NB4 (cell line): ENCODE measurements at regions not wholly inside any gene's neighbourhood (a gene's known extent, or its start where the extent isn't known, plus 50 kb on each side); places are given as distances from the start of the nearest gene placed in this dataset.

ENCODE experiments used
- MYC ChIP-seq: IDR thresholded peaks from 2 replicates; pipeline ENCODE4 v1.6.1; 2011; ENCODE audit warnings: low read depth, low read length
- TF ChIP-seq, protein P1 (sequence below): IDR thresholded peaks from one replicate; pipeline ENCODE4 v1.5.1; 2012; ENCODE audit warnings: low read depth, low read length

- TF ChIP-seq, protein P1, sequence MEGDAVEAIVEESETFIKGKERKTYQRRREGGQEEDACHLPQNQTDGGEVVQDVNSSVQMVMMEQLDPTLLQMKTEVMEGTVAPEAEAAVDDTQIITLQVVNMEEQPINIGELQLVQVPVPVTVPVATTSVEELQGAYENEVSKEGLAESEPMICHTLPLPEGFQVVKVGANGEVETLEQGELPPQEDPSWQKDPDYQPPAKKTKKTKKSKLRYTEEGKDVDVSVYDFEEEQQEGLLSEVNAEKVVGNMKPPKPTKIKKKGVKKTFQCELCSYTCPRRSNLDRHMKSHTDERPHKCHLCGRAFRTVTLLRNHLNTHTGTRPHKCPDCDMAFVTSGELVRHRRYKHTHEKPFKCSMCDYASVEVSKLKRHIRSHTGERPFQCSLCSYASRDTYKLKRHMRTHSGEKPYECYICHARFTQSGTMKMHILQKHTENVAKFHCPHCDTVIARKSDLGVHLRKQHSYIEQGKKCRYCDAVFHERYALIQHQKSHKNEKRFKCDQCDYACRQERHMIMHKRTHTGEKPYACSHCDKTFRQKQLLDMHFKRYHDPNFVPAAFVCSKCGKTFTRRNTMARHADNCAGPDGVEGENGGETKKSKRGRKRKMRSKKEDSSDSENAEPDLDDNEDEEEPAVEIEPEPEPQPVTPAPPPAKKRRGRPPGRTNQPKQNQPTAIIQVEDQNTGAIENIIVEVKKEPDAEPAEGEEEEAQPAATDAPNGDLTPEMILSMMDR: no peak
- TF ChIP-seq MYC: no peak
Observed at GRCh38 chr6:14373648-14374437, 256.3 kb downstream of the CD83 start.
